ENCODE measurements at regions not wholly inside any gene's neighbourhood (a gene's known extent, or its start where the extent isn't known, plus 50 kb on each side); places are given as distances from the start of the nearest gene placed in this dataset.

GRCh38 chr1:215001419-215002021 is 81.0 kb upstream of the KCNK2 start:
- TF ChIP-seq CTCF (conservative IDR thresholded peaks at IDR 0.05; ENCODE audit: low read depth, low read length): no peak
- no peak for TF ChIP-seq RFX5 (IDR thresholded peaks at IDR 0.05; ENCODE audit: low read depth, low read length)
- TF ChIP-seq USF2 (IDR thresholded peaks at IDR 0.05; ENCODE audit: low read depth, low read length): no peak
- TF ChIP-seq MAFK (IDR thresholded peaks at IDR 0.05; ENCODE audit: low read depth, low read length): no peak
- TF ChIP-seq MXI1 (IDR thresholded peaks at IDR 0.05; ENCODE audit: borderline replicate concordance, low read depth, low read length): no peak
- no peak for TF ChIP-seq POLR2A (IDR thresholded peaks at IDR 0.05; ENCODE audit: low read depth, low read length)

Data from IMR-90 (cell line).